OCI-LY7 (cell line): ENCODE measurements at regions not wholly inside any gene's neighbourhood (a gene's known extent, or its start where the extent isn't known, plus 50 kb on each side); places are given as distances from the start of the nearest gene placed in this dataset.

ENCODE experiments used
- BruUV-seq: library from RNA; stranded (reverse); fragments of 400-500 nt; replicated peaks from 2 replicates; lab custom pipeline; 2021; lab: Mats Ljungman, UMichigan
- CTCF ChIA-PET: fragments of 300-600 bp; sonication (Branson Sonifier 250); formaldehyde crosslinking; loops from one replicate; lab custom pipeline; 2022; ENCODE audit warnings: antibody characterized with exemption; ENCODE audit not compliant: unreplicated experiment; lab: Charles Lee
- POLR2A ChIA-PET: fragments of 300-600 bp; sonication (Branson Sonifier 250); formaldehyde crosslinking; loops from one replicate; lab custom pipeline; 2022; ENCODE audit warnings: antibody characterized with exemption; lab: Charles Lee
- DNase-seq: peaks from one replicate; pipeline ENCODE4 v3.0.0-alpha.2; 2015; ENCODE audit warnings: low spot score
- H2AFZ ChIP-seq: fragments of 200-600 bp; sonication (generic), shearing (Covaris generic); 2 replicates; pipeline ENCODE4 v1.6.1; 2014; ENCODE audit warnings: mild to moderate bottlenecking, antibody characterized with exemption, low read length, moderate library complexity
- H3K27ac ChIP-seq: fragments of 200-600 bp; sonication (generic); 2 replicates; pipeline ENCODE4 v1.5.1; 2014; ENCODE audit warnings: mixed run types, low read depth, mild to moderate bottlenecking, moderate library complexity, low read length, inconsistent platforms; ENCODE audit not compliant: poor library complexity, severe bottlenecking
- H3K36me3 ChIP-seq: fragments of 200-600 bp; sonication (generic); 2 replicates; pipeline ENCODE4 v1.6.1; 2014; ENCODE audit warnings: mild to moderate bottlenecking, antibody characterized with exemption, low read length, moderate library complexity, mixed read lengths; ENCODE audit not compliant: insufficient read depth
- H3K4me1 ChIP-seq: fragments of 200-600 bp; sonication (generic); 2 replicates; pipeline ENCODE4 v1.5.1; 2014; ENCODE audit warnings: mild to moderate bottlenecking, low read length; ENCODE audit not compliant: insufficient read depth, poor library complexity, severe bottlenecking
- H3K4me2 ChIP-seq: fragments of 200-600 bp; sonication (generic); 2 replicates; pipeline ENCODE4 v1.6.1; 2014; ENCODE audit warnings: mild to moderate bottlenecking, low read length
- H3K4me3 ChIP-seq: fragments of 200-600 bp; sonication (generic); 2 replicates; pipeline ENCODE4 v1.5.1; 2014; ENCODE audit warnings: mild to moderate bottlenecking, low read depth, low read length; ENCODE audit not compliant: poor library complexity, severe bottlenecking
- H3K79me2 ChIP-seq: fragments of 200-600 bp; sonication (generic); 2 replicates; pipeline ENCODE4 v1.6.1; 2016; ENCODE audit warnings: low read depth, mild to moderate bottlenecking, low read length, moderate library complexity, mixed read lengths; ENCODE audit not compliant: insufficient read depth
- H3K9me2 ChIP-seq: fragments of 200-600 bp; sonication (generic); 2 replicates; pipeline ENCODE4 v1.6.1; 2016; ENCODE audit warnings: mild to moderate bottlenecking, low read length, mixed read lengths; ENCODE audit not compliant: insufficient read depth
- H3K9me3 ChIP-seq: fragments of 200-600 bp; sonication (generic); 2 replicates; pipeline ENCODE4 v1.6.1; 2014; ENCODE audit warnings: mild to moderate bottlenecking, mixed run types, low read length, mixed read lengths
- H4K20me1 ChIP-seq: fragments of 200-600 bp; sonication (generic); 2 replicates; pipeline ENCODE4 v1.6.1; 2014; ENCODE audit warnings: mild to moderate bottlenecking, antibody characterized with exemption, low read length, moderate library complexity, mixed read lengths; ENCODE audit not compliant: insufficient read depth
- EZH2phosphoT487 ChIP-seq: fragments of 200-600 bp; sonication (generic); IDR thresholded peaks from 2 replicates; pipeline ENCODE4 v1.6.1; 2018; ENCODE audit warnings: low read depth, borderline replicate concordance, mild to moderate bottlenecking, mixed run types, antibody characterized with exemption, low read length, moderate library complexity, mixed read lengths
- intact Hi-C: fragments of 100-400 bp; cut with micrococcal nuclease; formaldehyde crosslinking; loops from one replicate; pipeline ENCODE4 v1.10.0; 2022; ENCODE audit not compliant: unreplicated experiment
- TF ChIP-seq, protein P1 (sequence below): fragments of 200-600 bp; sonication (generic); conservative IDR thresholded peaks from 2 replicates; pipeline ENCODE4 v1.5.1; 2014; ENCODE audit warnings: mild to moderate bottlenecking, antibody characterized with exemption, low read length, moderate library complexity, mixed read lengths

DNA sequence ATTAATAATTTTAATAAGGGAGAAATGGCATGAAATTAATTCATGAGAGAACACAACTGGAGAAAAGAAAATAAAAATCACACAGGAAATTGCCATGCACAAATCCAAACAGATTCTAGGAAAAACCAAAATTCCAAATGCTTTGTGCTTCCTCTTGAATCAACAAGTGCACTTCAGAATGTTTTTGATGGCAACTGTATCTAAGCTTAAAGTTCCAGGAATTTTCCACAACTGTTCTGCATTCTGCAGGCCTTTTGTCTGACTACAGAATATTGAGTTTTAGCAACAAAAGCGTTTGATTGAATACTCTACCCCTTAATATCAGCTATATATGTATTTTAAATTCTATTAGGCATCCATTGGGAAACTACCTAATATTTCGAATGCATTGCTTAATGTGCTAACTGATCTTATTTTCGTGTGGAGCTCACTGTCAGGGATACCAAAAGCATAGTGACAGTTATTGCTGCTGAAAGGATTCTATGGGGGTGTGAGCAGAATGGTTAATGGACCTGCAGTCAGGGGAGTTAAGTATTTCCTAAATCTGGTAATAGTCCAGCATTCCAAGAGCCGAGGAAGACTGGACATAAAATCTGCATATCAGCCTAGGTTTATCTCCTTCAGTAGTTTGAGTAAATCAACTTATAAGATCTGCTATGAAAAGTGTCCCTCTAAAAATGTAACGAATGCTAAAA is 482.7 kb upstream of the POU3F3 start:
- no TSS peak for BruUV-seq
- no peak overlapping the region for H2AFZ ChIP-seq
- ChIA-PET POLR2A (no interaction called here), CTCF (no interaction called here)
- H3K9me2 ChIP-seq, result no peaks in the 10 kb centered on the region
- no peak for DNase-seq
- no peaks in the 10 kb centered on the region for H3K79me2 ChIP-seq
- H3K4me1 ChIP-seq, result no peaks in the 10 kb centered on the region
- no peak overlapping the region for H3K4me2 ChIP-seq
- no peaks in the 10 kb centered on the region for H3K36me3 ChIP-seq
- no peaks in the 10 kb centered on the region for H4K20me1 ChIP-seq
- intact Hi-C loops, result no loop called here
- H3K4me3 ChIP-seq, result no peak overlapping the region
- no peak overlapping the region for H3K27ac ChIP-seq
- H3K9me3 ChIP-seq, result no peaks in the 10 kb centered on the region
- TF ChIP-seq, protein P1, sequence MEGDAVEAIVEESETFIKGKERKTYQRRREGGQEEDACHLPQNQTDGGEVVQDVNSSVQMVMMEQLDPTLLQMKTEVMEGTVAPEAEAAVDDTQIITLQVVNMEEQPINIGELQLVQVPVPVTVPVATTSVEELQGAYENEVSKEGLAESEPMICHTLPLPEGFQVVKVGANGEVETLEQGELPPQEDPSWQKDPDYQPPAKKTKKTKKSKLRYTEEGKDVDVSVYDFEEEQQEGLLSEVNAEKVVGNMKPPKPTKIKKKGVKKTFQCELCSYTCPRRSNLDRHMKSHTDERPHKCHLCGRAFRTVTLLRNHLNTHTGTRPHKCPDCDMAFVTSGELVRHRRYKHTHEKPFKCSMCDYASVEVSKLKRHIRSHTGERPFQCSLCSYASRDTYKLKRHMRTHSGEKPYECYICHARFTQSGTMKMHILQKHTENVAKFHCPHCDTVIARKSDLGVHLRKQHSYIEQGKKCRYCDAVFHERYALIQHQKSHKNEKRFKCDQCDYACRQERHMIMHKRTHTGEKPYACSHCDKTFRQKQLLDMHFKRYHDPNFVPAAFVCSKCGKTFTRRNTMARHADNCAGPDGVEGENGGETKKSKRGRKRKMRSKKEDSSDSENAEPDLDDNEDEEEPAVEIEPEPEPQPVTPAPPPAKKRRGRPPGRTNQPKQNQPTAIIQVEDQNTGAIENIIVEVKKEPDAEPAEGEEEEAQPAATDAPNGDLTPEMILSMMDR, result no peak
- no peak for TF ChIP-seq EZH2phosphoT487

DNA sequence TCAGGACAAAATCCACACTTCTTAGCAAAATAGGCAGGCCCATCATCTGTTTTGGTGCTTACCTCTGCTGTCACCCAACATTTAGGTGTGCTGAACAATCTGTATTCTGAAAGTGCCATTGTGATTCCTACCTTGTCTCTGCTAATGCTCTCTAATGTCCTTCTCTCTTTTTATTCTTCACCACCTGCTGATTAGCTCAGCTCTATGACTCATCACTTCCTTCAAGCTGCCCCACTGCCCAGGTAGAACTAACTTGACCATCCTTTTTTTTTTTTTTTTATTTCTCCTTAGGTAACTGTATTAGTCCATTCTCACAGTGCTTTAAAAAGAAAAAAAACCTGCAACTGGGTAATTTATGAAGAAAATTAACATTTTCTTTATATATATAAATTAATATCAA is 478.7 kb upstream of the POU3F3 start:
- H2AFZ ChIP-seq, result no peak overlapping the region
- no TSS peak for BruUV-seq
- no peaks in the 10 kb centered on the region for H3K79me2 ChIP-seq
- ChIA-PET CTCF (no interaction called here), POLR2A (no interaction called here)
- DNase-seq, result no peak
- H3K27ac ChIP-seq, result no peak overlapping the region
- intact Hi-C loops, result no loop called here
- no peaks in the 10 kb centered on the region for H3K9me2 ChIP-seq
- no peaks in the 10 kb centered on the region for H3K36me3 ChIP-seq
- H3K4me3 ChIP-seq, result no peak overlapping the region
- no peak overlapping the region for H3K4me2 ChIP-seq
- TF ChIP-seq, protein P1, result no peak
- TF ChIP-seq EZH2phosphoT487, result no peak
- peaks cover 5% of the 10 kb centered on the region for H3K4me1 ChIP-seq
- no peaks in the 10 kb centered on the region for H3K9me3 ChIP-seq
- no peaks in the 10 kb centered on the region for H4K20me1 ChIP-seq

DNA sequence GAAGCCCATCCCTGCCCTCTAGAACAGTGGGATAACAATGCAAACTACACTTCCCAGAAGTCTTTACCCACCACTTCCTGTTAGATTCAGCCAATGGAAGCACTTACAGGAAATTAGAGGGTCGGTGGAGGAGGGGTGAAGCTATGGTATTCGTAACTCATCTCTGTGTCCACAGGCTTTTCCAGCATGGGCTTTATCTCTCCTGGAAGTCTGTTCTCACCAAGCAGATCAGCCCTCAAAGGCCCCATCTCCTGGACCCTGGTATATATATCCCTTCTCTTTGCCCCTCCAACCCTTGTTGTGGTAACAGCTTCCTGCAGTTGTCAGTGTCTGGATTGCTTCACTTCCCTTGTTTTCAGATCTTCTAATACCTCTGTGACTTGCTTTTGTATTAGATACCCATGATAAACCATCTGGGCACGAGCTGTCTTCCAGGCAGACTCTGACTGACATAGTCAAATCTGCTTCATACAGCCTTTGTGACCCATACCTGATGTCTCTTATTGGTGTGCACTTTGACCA is 475.0 kb upstream of the POU3F3 start:
- intact Hi-C loops, result no loop called here
- Histone ChIP-seq H3K4me1 (peaks cover 5% of the 10 kb centered on the region), H3K9me2 (no peaks in the 10 kb centered on the region), H3K79me2 (no peaks in the 10 kb centered on the region), H3K27ac (no peak overlapping the region), H4K20me1 (no peaks in the 10 kb centered on the region), H3K4me3 (peak overlapping the region; percentile 67), H2AFZ (peak overlapping the region; percentile 99), H3K4me2 (peak overlapping the region; percentile 67), H3K36me3 (no peaks in the 10 kb centered on the region), H3K9me3 (no peaks in the 10 kb centered on the region)
- POLR2A ChIA-PET, result interaction anchor here (0.6 kb wide), 1 partner anchor 72 kb away, joined by 3 read pairs; no protein-coding TSS in a partner anchor
- peak; percentile 61 for DNase-seq
- BruUV-seq, result TSS peak; percentile 69
- no peak for TF ChIP-seq EZH2phosphoT487
- TF ChIP-seq, protein P1, result no peak
- CTCF ChIA-PET, result no interaction called here
